ENCODE measurements at regions not wholly inside any gene's neighbourhood (a gene's known extent, or its start where the extent isn't known, plus 50 kb on each side); places are given as distances from the start of the nearest gene placed in this dataset.

- TF ChIP-seq, protein P1, sequence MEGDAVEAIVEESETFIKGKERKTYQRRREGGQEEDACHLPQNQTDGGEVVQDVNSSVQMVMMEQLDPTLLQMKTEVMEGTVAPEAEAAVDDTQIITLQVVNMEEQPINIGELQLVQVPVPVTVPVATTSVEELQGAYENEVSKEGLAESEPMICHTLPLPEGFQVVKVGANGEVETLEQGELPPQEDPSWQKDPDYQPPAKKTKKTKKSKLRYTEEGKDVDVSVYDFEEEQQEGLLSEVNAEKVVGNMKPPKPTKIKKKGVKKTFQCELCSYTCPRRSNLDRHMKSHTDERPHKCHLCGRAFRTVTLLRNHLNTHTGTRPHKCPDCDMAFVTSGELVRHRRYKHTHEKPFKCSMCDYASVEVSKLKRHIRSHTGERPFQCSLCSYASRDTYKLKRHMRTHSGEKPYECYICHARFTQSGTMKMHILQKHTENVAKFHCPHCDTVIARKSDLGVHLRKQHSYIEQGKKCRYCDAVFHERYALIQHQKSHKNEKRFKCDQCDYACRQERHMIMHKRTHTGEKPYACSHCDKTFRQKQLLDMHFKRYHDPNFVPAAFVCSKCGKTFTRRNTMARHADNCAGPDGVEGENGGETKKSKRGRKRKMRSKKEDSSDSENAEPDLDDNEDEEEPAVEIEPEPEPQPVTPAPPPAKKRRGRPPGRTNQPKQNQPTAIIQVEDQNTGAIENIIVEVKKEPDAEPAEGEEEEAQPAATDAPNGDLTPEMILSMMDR (conservative IDR thresholded peaks at IDR 0.05): 0 out of 2 replicates have a peak, but pooled peaks have one; percentile 31
- no peak for TF ChIP-seq EZH2 (IDR thresholded peaks at IDR 0.05; ENCODE audit: low read depth)
Observed at GRCh38 chr5:145701404-145701803, 133.7 kb downstream of the PRELID2 start.
